ENCODE measurements at regions not wholly inside any gene's neighbourhood (a gene's known extent, or its start where the extent isn't known, plus 50 kb on each side); places are given as distances from the start of the nearest gene placed in this dataset.

DNA sequence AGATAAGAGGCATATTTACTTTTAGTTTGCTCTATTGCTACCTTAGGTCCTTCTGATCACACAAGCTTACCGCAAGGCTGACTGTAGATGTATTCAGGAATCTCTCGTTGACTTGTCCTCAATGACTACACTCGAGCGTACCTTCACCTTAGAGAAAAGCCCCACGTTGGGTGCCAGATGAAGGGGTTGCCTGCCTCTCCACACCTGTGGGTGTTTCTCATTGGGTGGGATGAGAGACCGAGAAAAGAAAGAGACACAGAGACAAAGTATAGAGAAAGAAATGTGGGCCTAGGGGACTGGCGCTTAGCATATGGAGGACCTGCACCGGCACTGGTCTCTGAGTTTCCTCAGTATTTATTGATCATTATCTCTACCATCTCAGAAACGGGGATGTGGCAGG is 51.8 kb downstream of the ASCL4 start:
- Histone ChIP-seq H3K4me3 (no peak overlapping the region), H3K27ac (no peak overlapping the region), H3K27me3 (no peaks in the 10 kb centered on the region), H3K36me3 (no peaks in the 10 kb centered on the region), H3K9me3 (peaks cover 0 to 3% of the 10 kb centered on the region in 2 donors), H3K4me1 (ENCODE audit: insufficient read depth) (no peaks in the 10 kb centered on the region)
- TF ChIP-seq EP300 (IDR thresholded peaks at IDR 0.05) = no peak
- no peak for TF ChIP-seq POLR2A (IDR thresholded peaks at IDR 0.05)
- TF ChIP-seq, protein P1, sequence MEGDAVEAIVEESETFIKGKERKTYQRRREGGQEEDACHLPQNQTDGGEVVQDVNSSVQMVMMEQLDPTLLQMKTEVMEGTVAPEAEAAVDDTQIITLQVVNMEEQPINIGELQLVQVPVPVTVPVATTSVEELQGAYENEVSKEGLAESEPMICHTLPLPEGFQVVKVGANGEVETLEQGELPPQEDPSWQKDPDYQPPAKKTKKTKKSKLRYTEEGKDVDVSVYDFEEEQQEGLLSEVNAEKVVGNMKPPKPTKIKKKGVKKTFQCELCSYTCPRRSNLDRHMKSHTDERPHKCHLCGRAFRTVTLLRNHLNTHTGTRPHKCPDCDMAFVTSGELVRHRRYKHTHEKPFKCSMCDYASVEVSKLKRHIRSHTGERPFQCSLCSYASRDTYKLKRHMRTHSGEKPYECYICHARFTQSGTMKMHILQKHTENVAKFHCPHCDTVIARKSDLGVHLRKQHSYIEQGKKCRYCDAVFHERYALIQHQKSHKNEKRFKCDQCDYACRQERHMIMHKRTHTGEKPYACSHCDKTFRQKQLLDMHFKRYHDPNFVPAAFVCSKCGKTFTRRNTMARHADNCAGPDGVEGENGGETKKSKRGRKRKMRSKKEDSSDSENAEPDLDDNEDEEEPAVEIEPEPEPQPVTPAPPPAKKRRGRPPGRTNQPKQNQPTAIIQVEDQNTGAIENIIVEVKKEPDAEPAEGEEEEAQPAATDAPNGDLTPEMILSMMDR (IDR thresholded peaks at IDR 0.05) = no peak
- WGBS, 3 donors = 84 to 87% (median 87%) methylated on average over 9 of the region's 9 CpGs
- no peak for DNase-seq
- intact Hi-C loops (cut with DNase I) = no loop called here

DNA sequence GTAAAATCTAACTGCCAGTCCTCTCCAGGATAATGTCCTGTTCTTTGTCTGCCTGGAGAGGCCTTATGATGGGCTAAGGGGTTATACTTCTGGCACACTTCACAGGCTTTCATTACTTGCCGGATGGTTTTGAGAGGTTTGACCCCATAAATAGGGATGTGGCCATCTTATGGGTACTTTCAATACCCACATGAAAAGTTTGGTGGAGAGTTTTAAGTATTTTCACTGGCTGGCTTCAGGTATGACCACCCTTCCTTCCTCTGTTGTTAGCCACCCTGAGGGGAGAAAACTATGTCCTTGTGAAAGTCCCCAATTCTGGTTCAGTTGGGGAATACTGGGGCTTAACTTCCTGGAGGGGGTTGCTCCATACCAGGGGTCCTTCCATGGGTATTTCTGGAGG is 54.8 kb downstream of the ASCL4 start:
- no peak for DNase-seq
- Histone ChIP-seq H3K27ac (no peak overlapping the region), H3K4me1 (ENCODE audit: insufficient read depth) (no peaks in the 10 kb centered on the region), H3K27me3 (no peaks in the 10 kb centered on the region), H3K9me3 (peaks cover 0 to 3% of the 10 kb centered on the region in 2 donors), H3K36me3 (no peaks in the 10 kb centered on the region), H3K4me3 (no peak overlapping the region)
- TF ChIP-seq, protein P1 (IDR thresholded peaks at IDR 0.05) = no peak
- TF ChIP-seq EP300 (IDR thresholded peaks at IDR 0.05) (no peak), POLR2A (IDR thresholded peaks at IDR 0.05) (no peak)
- WGBS, 3 donors = 89 to 100% (median 91%) methylated on average over 1 of the region's 1 CpG
- intact Hi-C loops (cut with DNase I) = no loop called here

DNA sequence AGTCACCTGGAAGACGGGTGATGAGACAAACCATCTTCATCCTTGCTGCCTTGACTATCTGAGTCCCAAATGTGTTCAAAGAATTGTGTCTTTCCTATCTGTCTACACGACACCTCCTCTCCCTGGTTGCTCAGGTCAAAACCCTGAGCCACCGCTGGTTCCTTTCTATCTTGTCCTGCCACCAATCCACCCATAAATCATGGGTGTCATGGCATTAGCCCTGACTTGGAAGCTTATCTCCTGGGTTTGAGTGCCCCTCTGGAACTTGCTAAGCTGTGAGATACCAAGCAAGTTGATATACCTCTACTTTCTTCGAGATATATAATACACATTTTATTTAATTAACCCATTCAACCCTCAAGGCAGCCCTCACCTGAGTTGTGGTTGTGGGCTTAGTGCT is 57.9 kb downstream of the ASCL4 start:
- Histone ChIP-seq H3K36me3 (no peaks in the 10 kb centered on the region), H3K27me3 (no peaks in the 10 kb centered on the region), H3K4me3 (no peak overlapping the region), H3K4me1 (ENCODE audit: insufficient read depth) (no peaks in the 10 kb centered on the region), H3K27ac (no peak overlapping the region), H3K9me3 (no peaks in the 10 kb centered on the region)
- intact Hi-C loops (cut with DNase I) = no loop called here
- TF ChIP-seq, protein P1 (IDR thresholded peaks at IDR 0.05) = no peak
- no peak for TF ChIP-seq POLR2A (IDR thresholded peaks at IDR 0.05)
- TF ChIP-seq EP300 (IDR thresholded peaks at IDR 0.05) = no peak
- no peak for DNase-seq
- 45 to 62% (median 54%) methylated on average over 4 of the region's 4 CpGs for WGBS, 3 donors

DNA sequence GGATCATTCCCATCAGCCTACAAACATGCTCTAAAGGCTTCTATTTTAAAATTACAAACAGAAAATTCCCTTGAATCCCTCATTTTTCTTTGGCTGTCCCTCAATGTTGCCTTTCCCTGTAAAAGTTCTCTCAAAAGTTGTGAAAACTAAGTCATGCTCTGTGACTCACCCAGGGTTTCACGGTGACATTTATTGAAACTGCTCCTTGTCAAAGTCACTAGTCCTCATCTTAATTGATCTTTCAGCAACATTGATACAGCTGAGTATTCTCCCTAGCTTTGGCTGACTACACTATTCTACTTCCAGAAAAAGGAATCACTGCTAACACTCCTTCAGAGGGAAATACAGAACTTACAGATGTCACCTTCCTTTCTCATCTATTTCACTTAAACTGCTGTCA is 65.7 kb downstream of the ASCL4 start:
- no peak for DNase-seq
- intact Hi-C loops (cut with DNase I) = no loop called here
- H3K27me3 ChIP-seq = no peaks in the 10 kb centered on the region
- no peak for TF ChIP-seq POLR2A (IDR thresholded peaks at IDR 0.05)
- TF ChIP-seq EP300 (IDR thresholded peaks at IDR 0.05) = no peak
- TF ChIP-seq, protein P1 (IDR thresholded peaks at IDR 0.05) = no peak
- 64 to 77% (median 72%) methylated on average over 1 of the region's 1 CpG for WGBS, 3 donors
- no peak overlapping the region for H3K4me3 ChIP-seq
- no peaks in the 10 kb centered on the region for H3K9me3 ChIP-seq
- no peaks in the 10 kb centered on the region for H3K36me3 ChIP-seq
- H3K27ac ChIP-seq = no peak overlapping the region
- H3K4me1 ChIP-seq (ENCODE audit: insufficient read depth) = peaks cover 2% of the 10 kb centered on the region

Measured in ovary (tissue), 7 donors.